ENCODE measurements at regions not wholly inside any gene's neighbourhood (a gene's known extent, or its start where the extent isn't known, plus 50 kb on each side); places are given as distances from the start of the nearest gene placed in this dataset.

DNA sequence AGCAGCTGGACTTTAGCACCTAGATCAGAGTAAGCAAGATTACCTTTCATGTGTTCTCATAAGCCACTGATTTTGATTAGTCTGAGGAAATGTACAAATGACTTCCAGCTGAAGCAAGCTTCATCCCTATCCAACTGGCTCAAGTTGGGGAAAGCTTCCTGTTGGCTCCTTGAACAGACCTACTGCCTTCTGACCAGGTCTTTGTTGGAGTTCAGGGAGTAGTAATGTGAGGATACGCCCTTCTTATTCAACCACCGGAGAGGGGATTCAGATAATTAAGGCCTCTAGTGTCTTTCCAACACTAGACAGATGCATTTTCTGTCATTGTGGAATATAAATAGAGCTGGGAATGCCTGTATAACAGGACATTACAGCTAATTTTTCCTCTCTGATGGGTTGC is 268.9 kb downstream of the TGFB2 start:
- Histone ChIP-seq H3K9me2 (ENCODE audit: insufficient read depth) (no peaks in the 10 kb centered on the region), H3K4me3 (replicated peaks in 1 of 2; ENCODE audit: low read depth in 1 of 2, low read length in 2 of 2) (no peak overlapping the region), H3K9ac (ENCODE audit: low read length) (no peak overlapping the region), H3K36me3 (ENCODE audit: control insufficient read depth in 1 of 2, insufficient read depth in 2 of 2, low read length in 2 of 2) (no peaks in the 10 kb centered on the region), H2AFZ (ENCODE audit: low read depth, low read length, poor library complexity, severe bottlenecking) (no peak overlapping the region), H3K79me2 (ENCODE audit: insufficient read depth, low read length) (no peaks in the 10 kb centered on the region), H3K4me1 (ENCODE audit: control insufficient read depth in 1 of 2, insufficient read depth in 2 of 2, low read length in 2 of 2) (no peaks in the 10 kb centered on the region; a peak in 1 of 4 replicates), H3K4me2 (ENCODE audit: low read length) (no peak overlapping the region), H4K20me1 (ENCODE audit: insufficient read depth) (no peaks in the 10 kb centered on the region), H3K27me3 (ENCODE audit: insufficient read depth, low read length) (no peaks in the 10 kb centered on the region), H3K27ac (ENCODE audit: low read depth, low read length) (no peak overlapping the region), H3K9me3 (ENCODE audit: control insufficient read depth in 1 of 2, insufficient read depth in 1 of 2, low read depth in 1 of 2, low read length in 2 of 2) (no peaks in the 10 kb centered on the region)
- BruUV-seq (replicated peaks) = no TSS peak
- intact Hi-C loops (cut with micrococcal nuclease) = no loop called here
- ATAC-seq = no peak
- TF ChIP-seq YY1 (IDR thresholded peaks at IDR 0.05; ENCODE audit: extremely low read depth, insufficient replicate concordance, low read depth, low read length) (no peak), RAD21 (IDR thresholded peaks at IDR 0.05; ENCODE audit: low read depth) (no peak), CEBPB (IDR thresholded peaks at IDR 0.05; ENCODE audit: low read depth) (no peak)
- TF ChIP-seq, protein P1, sequence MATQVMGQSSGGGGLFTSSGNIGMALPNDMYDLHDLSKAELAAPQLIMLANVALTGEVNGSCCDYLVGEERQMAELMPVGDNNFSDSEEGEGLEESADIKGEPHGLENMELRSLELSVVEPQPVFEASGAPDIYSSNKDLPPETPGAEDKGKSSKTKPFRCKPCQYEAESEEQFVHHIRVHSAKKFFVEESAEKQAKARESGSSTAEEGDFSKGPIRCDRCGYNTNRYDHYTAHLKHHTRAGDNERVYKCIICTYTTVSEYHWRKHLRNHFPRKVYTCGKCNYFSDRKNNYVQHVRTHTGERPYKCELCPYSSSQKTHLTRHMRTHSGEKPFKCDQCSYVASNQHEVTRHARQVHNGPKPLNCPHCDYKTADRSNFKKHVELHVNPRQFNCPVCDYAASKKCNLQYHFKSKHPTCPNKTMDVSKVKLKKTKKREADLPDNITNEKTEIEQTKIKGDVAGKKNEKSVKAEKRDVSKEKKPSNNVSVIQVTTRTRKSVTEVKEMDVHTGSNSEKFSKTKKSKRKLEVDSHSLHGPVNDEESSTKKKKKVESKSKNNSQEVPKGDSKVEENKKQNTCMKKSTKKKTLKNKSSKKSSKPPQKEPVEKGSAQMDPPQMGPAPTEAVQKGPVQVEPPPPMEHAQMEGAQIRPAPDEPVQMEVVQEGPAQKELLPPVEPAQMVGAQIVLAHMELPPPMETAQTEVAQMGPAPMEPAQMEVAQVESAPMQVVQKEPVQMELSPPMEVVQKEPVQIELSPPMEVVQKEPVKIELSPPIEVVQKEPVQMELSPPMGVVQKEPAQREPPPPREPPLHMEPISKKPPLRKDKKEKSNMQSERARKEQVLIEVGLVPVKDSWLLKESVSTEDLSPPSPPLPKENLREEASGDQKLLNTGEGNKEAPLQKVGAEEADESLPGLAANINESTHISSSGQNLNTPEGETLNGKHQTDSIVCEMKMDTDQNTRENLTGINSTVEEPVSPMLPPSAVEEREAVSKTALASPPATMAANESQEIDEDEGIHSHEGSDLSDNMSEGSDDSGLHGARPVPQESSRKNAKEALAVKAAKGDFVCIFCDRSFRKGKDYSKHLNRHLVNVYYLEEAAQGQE (IDR thresholded peaks at IDR 0.05; ENCODE audit: low read depth) = no peak
- CTCF ChIA-PET = no interaction called here
- RAD21 ChIA-PET (ENCODE audit: low non-redundant PET in 1 of 2, low total read pairs in 2 of 2, uncharacterized antibody in 2 of 2, unreplicated experiment in 2 of 2) = no interaction called here
- DNase-seq (ENCODE audit: low read depth, low spot score) = no peak
- POLR2A ChIA-PET = no interaction called here

- no peak overlapping the region for H3K4me2 ChIP-seq (ENCODE audit: low read length)
- H2AFZ ChIP-seq (ENCODE audit: low read depth, low read length, poor library complexity, severe bottlenecking) = no peak overlapping the region
- CTCF ChIA-PET = no interaction called here
- no peaks in the 10 kb centered on the region for H3K9me2 ChIP-seq (ENCODE audit: insufficient read depth)
- intact Hi-C loops (cut with micrococcal nuclease) = no loop called here
- no peaks in the 10 kb centered on the region for H3K79me2 ChIP-seq (ENCODE audit: insufficient read depth, low read length)
- H3K27ac ChIP-seq (ENCODE audit: low read depth, low read length) = no peak overlapping the region
- BruUV-seq (replicated peaks) = no TSS peak
- POLR2A ChIA-PET = no interaction called here
- ATAC-seq (no peak), DNase-seq (ENCODE audit: low read depth, low spot score) (no peak)
- RAD21 ChIA-PET (ENCODE audit: low non-redundant PET in 1 of 2, low total read pairs in 2 of 2, uncharacterized antibody in 2 of 2, unreplicated experiment in 2 of 2) = no interaction called here
- TF ChIP-seq RAD21 (IDR thresholded peaks at IDR 0.05; ENCODE audit: low read depth) (no peak), POLR2AphosphoS5 (IDR thresholded peaks at IDR 0.05; ENCODE audit: low read depth, low read length) (no peak), YY1 (IDR thresholded peaks at IDR 0.05; ENCODE audit: extremely low read depth, insufficient replicate concordance, low read depth, low read length) (no peak), ZNF274 (IDR thresholded peaks at IDR 0.05; ENCODE audit: low read depth, low read length) (no peak), EGR1 (IDR thresholded peaks at IDR 0.05; ENCODE audit: low read depth) (no peak), ZFX (IDR thresholded peaks at IDR 0.05) (no peak), EZH2phosphoT487 (IDR thresholded peaks at IDR 0.05; ENCODE audit: borderline replicate concordance) (no peak), SP1 (IDR thresholded peaks at IDR 0.05; ENCODE audit: low read depth) (no peak), ATF3 (IDR thresholded peaks at IDR 0.05) (no peak), CEBPB (IDR thresholded peaks at IDR 0.05; ENCODE audit: low read depth) (no peak)
- TF ChIP-seq, protein P2, sequence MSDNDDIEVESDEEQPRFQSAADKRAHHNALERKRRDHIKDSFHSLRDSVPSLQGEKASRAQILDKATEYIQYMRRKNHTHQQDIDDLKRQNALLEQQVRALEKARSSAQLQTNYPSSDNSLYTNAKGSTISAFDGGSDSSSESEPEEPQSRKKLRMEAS (IDR thresholded peaks at IDR 0.05) = no peak
- no peak overlapping the region for H3K9ac ChIP-seq (ENCODE audit: low read length)
- H3K4me3 ChIP-seq (replicated peaks in 1 of 2; ENCODE audit: low read depth in 1 of 2, low read length in 2 of 2) = no peak overlapping the region
- no peaks in the 10 kb centered on the region; a peak in 1 of 4 replicates for H3K4me1 ChIP-seq (ENCODE audit: control insufficient read depth in 1 of 2, insufficient read depth in 2 of 2, low read length in 2 of 2)
- no peaks in the 10 kb centered on the region for H3K9me3 ChIP-seq (ENCODE audit: control insufficient read depth in 1 of 2, insufficient read depth in 1 of 2, low read depth in 1 of 2, low read length in 2 of 2)
- no peaks in the 10 kb centered on the region for H4K20me1 ChIP-seq (ENCODE audit: insufficient read depth)
- H3K27me3 ChIP-seq (ENCODE audit: insufficient read depth, low read length) = no peaks in the 10 kb centered on the region
- H3K36me3 ChIP-seq (ENCODE audit: control insufficient read depth in 1 of 2, insufficient read depth in 2 of 2, low read length in 2 of 2) = no peaks in the 10 kb centered on the region
These were observed 271.5 kb downstream of the TGFB2 start for GRCh38 chr1:218616681-218617080.
